GM10266 (cell line): ENCODE measurements at regions not wholly inside any gene's neighbourhood (a gene's known extent, or its start where the extent isn't known, plus 50 kb on each side); places are given as distances from the start of the nearest gene placed in this dataset.

Experiments
- DNase-seq: peaks from one replicate; pipeline ENCODE4 v3.0.0; 2012; ENCODE audit errors: extremely low spot score
- TF ChIP-seq, protein P1 (sequence below): IDR thresholded peaks from 2 replicates; pipeline ENCODE4 v1.5.1; 2012; ENCODE audit warnings: mild to moderate bottlenecking, low read depth; ENCODE audit not compliant: control insufficient read depth, insufficient read depth; ENCODE audit errors: missing control alignments

GRCh38 chr18:78722929-78723710 lies 256.5 kb upstream of the SALL3 start:
- TF ChIP-seq, protein P1, sequence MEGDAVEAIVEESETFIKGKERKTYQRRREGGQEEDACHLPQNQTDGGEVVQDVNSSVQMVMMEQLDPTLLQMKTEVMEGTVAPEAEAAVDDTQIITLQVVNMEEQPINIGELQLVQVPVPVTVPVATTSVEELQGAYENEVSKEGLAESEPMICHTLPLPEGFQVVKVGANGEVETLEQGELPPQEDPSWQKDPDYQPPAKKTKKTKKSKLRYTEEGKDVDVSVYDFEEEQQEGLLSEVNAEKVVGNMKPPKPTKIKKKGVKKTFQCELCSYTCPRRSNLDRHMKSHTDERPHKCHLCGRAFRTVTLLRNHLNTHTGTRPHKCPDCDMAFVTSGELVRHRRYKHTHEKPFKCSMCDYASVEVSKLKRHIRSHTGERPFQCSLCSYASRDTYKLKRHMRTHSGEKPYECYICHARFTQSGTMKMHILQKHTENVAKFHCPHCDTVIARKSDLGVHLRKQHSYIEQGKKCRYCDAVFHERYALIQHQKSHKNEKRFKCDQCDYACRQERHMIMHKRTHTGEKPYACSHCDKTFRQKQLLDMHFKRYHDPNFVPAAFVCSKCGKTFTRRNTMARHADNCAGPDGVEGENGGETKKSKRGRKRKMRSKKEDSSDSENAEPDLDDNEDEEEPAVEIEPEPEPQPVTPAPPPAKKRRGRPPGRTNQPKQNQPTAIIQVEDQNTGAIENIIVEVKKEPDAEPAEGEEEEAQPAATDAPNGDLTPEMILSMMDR, result no peak
- no peak for DNase-seq

- DNase-seq, result no peak
- TF ChIP-seq, protein P1, result no peak
These were observed 255.3 kb upstream of the SALL3 start for GRCh38 chr18:78724214-78724914.

DNA sequence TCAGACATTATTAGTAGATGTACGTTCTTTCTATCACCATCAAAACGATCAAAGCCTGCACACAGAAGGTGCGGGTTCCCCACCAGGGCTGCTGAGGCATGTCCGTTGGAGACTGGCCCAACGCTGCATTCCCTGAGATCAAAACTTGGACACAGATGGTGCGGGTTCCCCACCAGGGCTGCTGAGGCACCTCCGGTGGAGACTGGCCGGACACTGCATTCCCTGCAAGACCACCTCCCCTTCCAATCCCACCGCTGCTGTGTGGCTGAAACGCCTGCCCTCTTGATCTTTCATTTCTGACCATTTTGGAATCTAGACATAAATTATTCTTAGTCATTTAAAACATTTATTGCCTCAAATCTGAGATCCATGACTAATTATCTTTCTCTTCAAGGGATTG lies 254.2 kb upstream of the SALL3 start:
- TF ChIP-seq, protein P1, result no peak
- DNase-seq, result no peak

- TF ChIP-seq, protein P1, result no peak
- no peak for DNase-seq
These were observed 253.1 kb upstream of the SALL3 start for GRCh38 chr18:78726326-78727056.

DNA sequence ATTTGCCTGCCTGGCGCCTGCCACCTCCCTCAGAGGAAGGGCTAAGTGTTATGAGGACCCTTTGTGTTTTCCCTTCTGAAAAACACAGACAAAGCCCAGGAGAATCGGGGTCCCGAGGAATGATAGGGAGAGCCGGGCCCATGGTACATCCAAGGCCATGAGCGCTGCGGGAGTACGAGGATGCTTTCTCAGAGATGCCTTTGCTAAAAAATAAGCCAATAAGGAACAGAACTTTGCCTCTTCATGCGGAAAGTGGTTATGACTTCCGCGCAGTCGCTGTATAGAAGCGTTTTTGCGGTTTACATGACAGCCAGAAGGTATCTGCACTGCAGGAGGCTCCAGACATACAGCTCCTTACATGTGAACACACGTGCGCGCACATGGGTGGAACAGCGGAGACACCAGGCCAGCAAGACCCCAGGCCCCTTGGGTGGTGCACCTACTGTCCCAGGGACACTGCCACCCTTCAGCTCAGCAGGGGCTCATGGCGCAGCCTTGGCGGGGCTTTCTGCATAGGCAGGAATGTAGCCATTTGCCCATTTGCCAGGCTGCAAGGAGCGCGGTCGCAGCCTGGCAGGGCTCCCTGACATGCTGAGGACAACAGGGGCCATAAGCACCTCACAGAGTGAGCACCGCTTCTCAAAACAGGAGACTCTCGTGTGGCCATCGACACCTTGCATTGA lies 252.4 kb upstream of the SALL3 start:
- TF ChIP-seq, protein P1, result no peak
- no peak for DNase-seq

DNA sequence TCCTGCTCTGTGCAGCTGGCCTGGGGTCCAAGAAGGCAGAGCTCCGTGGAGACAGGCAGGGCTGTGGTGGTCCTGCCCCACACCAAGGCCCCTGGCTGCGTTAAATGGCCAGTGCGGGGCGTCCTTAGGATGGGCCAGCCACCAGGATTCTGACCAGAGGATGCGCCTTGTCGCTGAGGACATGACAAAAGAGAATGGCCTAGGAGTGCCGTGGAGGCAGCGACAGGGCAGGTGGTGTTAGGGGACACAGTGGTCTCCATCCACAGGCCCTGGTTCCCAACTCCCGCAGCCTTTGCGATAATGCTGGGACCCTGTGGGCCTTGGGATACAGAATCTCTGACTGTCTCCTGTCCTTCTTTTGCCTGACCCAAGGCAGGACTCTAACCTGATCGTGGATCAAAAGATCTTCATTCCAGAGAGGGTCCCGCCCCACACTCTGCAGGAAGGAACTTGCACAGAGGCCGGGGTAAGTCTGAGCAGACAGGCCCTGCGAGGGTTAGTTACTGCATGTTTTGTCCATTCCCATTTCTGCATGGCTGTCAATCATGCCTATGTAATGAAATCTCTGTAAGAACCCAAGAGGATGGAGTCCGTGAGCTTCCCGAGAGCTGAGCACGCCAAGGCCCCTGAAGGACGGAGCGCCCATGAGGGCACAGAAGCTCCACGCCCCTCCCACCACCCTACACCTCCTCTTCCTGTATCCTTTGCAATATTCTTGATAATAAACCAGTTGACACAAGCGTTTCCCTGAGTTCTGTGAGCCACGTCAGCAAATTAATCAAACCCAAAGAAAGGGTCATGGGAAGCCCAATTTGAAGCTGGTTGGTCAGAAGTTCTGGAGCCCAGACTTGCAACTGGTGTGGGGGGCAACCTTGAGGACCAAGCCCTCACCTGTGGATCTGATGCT lies 251.5 kb upstream of the SALL3 start:
- no peak for DNase-seq
- TF ChIP-seq, protein P1, result no peak
